ENCODE measurements at regions not wholly inside any gene's neighbourhood (a gene's known extent, or its start where the extent isn't known, plus 50 kb on each side); places are given as distances from the start of the nearest gene placed in this dataset.
A peak's percentile ranks its signal among the peaks of the same experiment; 100 is the strongest.

DNA sequence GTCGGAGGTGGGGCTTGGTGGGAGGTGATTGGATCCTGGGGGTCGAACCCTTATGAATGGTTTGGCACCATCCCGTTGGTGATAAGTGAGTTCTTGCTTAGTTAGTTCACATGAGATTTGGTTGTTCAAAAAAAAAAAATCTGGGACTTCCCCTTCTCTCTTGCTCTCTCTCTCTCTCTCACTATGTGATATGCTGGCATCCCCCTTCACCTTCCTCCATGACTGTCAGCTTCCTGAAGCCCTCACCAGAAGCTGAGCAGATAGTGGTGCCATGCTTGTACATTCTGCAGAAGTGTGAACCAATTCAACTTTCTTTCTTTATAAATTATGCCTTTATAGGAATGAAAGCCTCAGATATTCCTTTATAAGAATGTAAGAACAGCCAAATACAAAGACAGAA is 269.7 kb upstream of the APCDD1 start:
- Histone ChIP-seq H3K27me3 (ENCODE audit: control insufficient read depth, insufficient read depth) (no peaks in the 10 kb centered on the region), H3K27ac (ENCODE audit: low read length) (no peak overlapping the region), H3K4me3 (ENCODE audit: low read length) (no peak overlapping the region), H3K4me1 (ENCODE audit: control insufficient read depth, insufficient read depth, low read length) (no peaks in the 10 kb centered on the region), H3K9me3 (ENCODE audit: control insufficient read depth, low read length) (no peaks in the 10 kb centered on the region)
- intact Hi-C loops (cut with DNase I): no loop called here
- no peak for DNase-seq
- WGBS: 80% methylated on average over 3 of the region's 3 CpGs
- no peak for ATAC-seq

DNA sequence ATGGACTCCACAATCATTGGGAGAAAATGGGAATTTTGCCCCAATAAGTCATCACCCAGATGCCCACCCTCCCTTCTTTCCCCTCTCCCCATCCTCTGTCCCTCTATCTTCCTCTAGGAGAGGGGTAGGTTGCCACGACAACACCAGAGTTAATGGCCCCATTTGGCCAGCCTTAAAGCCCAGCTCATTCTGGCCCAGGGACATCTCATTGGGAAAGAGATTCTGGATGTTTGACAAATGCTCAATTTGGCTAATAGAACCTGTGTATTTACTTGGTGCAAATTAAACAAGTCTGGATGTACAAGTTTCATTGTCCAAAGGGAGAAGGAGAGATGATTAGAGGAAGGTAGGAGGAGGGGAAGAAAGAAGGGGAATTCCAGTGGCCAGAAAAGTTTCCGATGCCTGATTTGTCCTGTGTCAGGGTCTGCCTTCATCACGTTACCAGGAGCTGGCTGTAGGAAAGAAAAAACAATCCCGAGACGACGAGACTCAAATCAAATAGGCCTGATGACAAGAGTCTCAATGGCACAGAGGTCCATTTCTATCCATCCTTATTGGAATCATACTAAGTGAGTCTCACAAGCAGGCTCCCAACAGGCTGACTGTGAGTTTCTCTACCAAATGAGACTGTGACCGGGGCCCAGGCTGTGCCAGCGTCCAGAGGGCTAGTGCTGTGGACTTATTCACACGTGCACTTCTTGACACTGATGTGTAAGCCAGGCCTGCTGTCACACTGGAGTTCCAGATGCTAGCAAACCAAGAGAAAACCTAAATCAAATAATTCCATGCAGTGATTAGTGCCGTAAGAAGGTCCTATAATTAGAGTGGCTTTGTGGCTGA is 265.2 kb upstream of the APCDD1 start:
- 56% methylated on average over 10 of the region's 10 CpGs for WGBS

DNA sequence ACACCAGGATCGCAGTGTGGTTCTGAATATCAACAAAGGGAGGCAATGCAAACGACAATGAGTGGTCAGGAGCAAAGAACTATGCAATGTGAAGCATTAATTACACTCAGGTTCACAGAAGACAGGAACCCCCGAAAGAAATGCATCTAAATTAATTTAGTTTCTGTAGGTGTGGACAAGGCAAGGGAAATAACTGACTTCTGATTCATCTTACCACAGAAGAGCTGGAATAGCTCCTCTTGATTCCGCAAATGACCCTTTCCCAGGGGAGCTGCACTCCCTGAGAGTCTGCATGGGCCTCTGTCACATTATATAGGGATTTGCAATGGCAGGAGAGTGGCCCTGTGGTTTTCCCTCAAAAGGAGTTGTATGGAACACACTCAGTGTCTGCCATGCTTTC is 263.9 kb upstream of the APCDD1 start:
- no peak overlapping the region for H3K27ac ChIP-seq (ENCODE audit: low read length)
- intact Hi-C loops (cut with DNase I): no loop called here
- DNase-seq (no peak), ATAC-seq (no peak)
- no peaks in the 10 kb centered on the region for H3K9me3 ChIP-seq (ENCODE audit: control insufficient read depth, low read length)
- H3K27me3 ChIP-seq (ENCODE audit: control insufficient read depth, insufficient read depth): no peaks in the 10 kb centered on the region
- no peak overlapping the region for H3K4me3 ChIP-seq (ENCODE audit: low read length)
- no peaks in the 10 kb centered on the region for H3K4me1 ChIP-seq (ENCODE audit: control insufficient read depth, insufficient read depth, low read length)
- 94% methylated on average over 4 of the region's 4 CpGs for WGBS

More for the DNA sequence above, 265.2 kb upstream of the APCDD1 start:
- DNase-seq (peak; percentile 49 to 88 (median 87)), ATAC-seq (peak; percentile 69 to 94)
- Histone ChIP-seq H3K27me3 (ENCODE audit: control insufficient read depth, insufficient read depth) (no peaks in the 10 kb centered on the region), H3K27ac (ENCODE audit: low read length) (no peak overlapping the region), H3K4me1 (ENCODE audit: control insufficient read depth, insufficient read depth, low read length) (no peaks in the 10 kb centered on the region), H3K4me3 (ENCODE audit: low read length) (no peak overlapping the region), H3K9me3 (ENCODE audit: control insufficient read depth, low read length) (no peaks in the 10 kb centered on the region)
- intact Hi-C loops (cut with DNase I): no loop called here

DNA sequence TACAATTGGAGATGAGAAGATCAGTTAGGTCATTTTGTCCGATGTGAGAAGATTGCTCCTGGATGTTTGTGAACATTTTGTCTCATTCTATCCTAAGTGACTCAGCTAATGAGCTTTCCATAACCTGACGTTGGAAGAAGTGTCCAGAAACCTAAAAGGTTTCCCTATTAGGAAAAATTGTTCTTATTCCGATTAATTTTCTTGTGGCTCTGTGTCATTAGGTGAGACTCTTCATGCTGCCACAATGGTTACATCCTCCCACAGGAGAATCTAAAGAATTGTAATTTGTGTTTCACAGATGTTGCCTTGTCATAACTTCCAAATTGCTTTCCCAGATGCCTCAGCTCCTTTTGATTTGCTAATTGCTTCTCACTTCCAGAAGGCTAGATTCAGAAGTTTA is 261.0 kb upstream of the APCDD1 start:
- intact Hi-C loops (cut with DNase I): no loop called here
- Histone ChIP-seq H3K4me3 (ENCODE audit: low read length) (no peak overlapping the region), H3K27me3 (ENCODE audit: control insufficient read depth, insufficient read depth) (no peaks in the 10 kb centered on the region), H3K9me3 (ENCODE audit: control insufficient read depth, low read length) (no peaks in the 10 kb centered on the region), H3K4me1 (ENCODE audit: control insufficient read depth, insufficient read depth, low read length) (no peaks in the 10 kb centered on the region), H3K27ac (ENCODE audit: low read length) (no peak overlapping the region)
- 68% methylated on average over 3 of the region's 3 CpGs for WGBS
- no peak for ATAC-seq
- no peak for DNase-seq

DNA sequence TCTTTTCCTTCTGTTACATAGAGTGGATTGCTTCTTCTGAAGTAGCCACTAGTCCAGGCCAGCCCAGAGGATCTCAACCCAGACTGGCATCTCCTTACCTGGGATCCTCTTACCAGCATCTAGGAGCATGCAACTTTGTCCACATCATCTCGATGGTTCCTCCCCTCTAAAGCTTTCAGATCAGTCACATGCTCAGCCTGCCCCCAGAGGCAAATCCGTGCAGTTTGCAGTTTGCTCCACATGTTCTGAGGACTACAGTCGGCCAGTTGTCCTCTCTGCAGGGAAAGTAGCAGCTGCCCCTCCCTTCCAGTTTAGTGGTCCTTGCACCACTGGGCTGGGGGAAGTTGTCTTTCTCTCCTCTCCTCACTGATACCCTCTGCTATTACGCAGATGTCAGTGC is 259.8 kb upstream of the APCDD1 start:
- Histone ChIP-seq H3K4me1 (ENCODE audit: control insufficient read depth, insufficient read depth, low read length) (no peaks in the 10 kb centered on the region), H3K9me3 (ENCODE audit: control insufficient read depth, low read length) (no peaks in the 10 kb centered on the region), H3K27me3 (ENCODE audit: control insufficient read depth, insufficient read depth) (no peaks in the 10 kb centered on the region), H3K4me3 (ENCODE audit: low read length) (no peak overlapping the region), H3K27ac (ENCODE audit: low read length) (no peak overlapping the region)
- intact Hi-C loops (cut with DNase I): no loop called here
- DNase-seq (peak in 1 of 3 donors; percentile 36), ATAC-seq (peak in 1 of 2 donors; percentile 14)
- WGBS: 57% methylated on average over 4 of the region's 4 CpGs

DNA sequence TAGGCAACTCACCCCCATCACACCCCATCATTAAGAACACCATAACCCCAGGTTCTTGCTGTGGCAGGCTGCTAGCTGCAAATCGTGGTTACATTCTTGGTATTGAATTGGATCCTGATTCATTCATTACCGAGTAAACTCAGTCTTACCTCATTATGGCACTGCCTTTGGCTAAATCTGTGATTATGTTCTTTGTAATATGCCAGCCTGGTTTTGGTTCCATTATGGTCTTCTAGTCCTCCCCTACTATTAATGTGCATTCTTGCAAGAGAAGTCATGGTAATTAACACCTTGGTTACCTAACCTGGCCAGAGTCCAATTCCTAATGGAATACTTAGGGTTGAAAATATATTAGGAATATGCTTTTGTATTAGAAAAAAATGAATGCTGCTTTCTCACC is 258.9 kb upstream of the APCDD1 start:
- ATAC-seq (no peak), DNase-seq (no peak)
- H3K27ac ChIP-seq (ENCODE audit: low read length): no peak overlapping the region
- H3K4me1 ChIP-seq (ENCODE audit: control insufficient read depth, insufficient read depth, low read length): no peaks in the 10 kb centered on the region
- H3K4me3 ChIP-seq (ENCODE audit: low read length): no peak overlapping the region
- intact Hi-C loops (cut with DNase I): no loop called here
- H3K27me3 ChIP-seq (ENCODE audit: control insufficient read depth, insufficient read depth): no peaks in the 10 kb centered on the region
- H3K9me3 ChIP-seq (ENCODE audit: control insufficient read depth, low read length): no peaks in the 10 kb centered on the region
- WGBS: 88% methylated on average over 2 of the region's 2 CpGs

DNA sequence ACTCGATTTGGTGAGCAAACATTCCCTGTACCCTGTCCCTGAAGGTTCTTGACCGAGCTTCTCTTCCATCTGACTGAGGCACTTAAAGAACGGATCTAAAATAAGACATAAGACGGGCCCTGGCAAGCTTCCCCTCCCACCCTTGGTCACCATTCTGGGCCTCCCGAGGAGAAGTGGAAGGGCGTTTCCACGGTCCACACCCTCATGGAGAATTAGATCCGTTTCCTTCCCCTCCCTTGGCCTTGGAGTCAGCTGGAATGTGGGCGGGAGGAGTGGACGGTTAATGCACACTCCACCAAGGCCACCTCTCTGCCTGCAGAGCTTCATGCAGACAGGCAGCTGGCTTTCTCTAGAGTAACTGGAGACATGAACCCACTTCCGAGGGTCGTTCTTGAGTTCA is 257.3 kb upstream of the APCDD1 start:
- DNase-seq (peak in 2 of 3 donors; percentile 56 to 64), ATAC-seq (peak; percentile 47 to 90)
- intact Hi-C loops (cut with DNase I): no loop called here
- no peak overlapping the region for H3K27ac ChIP-seq (ENCODE audit: low read length)
- H3K4me3 ChIP-seq (ENCODE audit: low read length): no peak overlapping the region
- WGBS: 65% methylated on average over 12 of the region's 12 CpGs
- H3K9me3 ChIP-seq (ENCODE audit: control insufficient read depth, low read length): no peaks in the 10 kb centered on the region
- no peaks in the 10 kb centered on the region for H3K27me3 ChIP-seq (ENCODE audit: control insufficient read depth, insufficient read depth)
- no peaks in the 10 kb centered on the region for H3K4me1 ChIP-seq (ENCODE audit: control insufficient read depth, insufficient read depth, low read length)

DNA sequence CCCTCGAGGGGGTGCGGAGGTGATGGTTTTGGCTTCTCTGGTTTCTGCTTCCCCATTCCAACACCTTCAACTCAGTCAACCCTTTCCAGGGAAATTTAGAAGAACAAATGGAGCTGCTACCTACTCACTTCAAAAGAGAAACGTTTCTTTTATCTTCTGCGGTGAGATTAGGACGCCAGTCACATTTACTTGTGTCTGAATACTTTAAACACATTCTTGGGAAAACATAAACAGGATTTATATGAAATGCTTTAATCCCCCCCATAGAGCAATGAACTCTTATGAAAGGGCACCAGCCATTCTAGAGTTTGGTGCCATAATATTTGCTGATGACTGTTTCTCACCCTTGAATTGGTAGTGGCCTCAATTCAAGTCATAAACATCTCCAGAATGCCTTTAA is 253.2 kb upstream of the APCDD1 start:
- ATAC-seq: no peak
- DNase-seq: no peak
- Histone ChIP-seq H3K4me1 (ENCODE audit: control insufficient read depth, insufficient read depth, low read length) (no peaks in the 10 kb centered on the region), H3K27me3 (ENCODE audit: control insufficient read depth, insufficient read depth) (no peaks in the 10 kb centered on the region), H3K4me3 (ENCODE audit: low read length) (no peak overlapping the region), H3K9me3 (ENCODE audit: control insufficient read depth, low read length) (no peaks in the 10 kb centered on the region), H3K27ac (ENCODE audit: low read length) (no peak overlapping the region)
- intact Hi-C loops (cut with DNase I): loop anchor here in 1 of 4 donors (10.0 kb wide), 1 partner anchor 64 kb away; no protein-coding TSS in a partner anchor
- WGBS: 69% methylated on average over 5 of the region's 5 CpGs

DNA sequence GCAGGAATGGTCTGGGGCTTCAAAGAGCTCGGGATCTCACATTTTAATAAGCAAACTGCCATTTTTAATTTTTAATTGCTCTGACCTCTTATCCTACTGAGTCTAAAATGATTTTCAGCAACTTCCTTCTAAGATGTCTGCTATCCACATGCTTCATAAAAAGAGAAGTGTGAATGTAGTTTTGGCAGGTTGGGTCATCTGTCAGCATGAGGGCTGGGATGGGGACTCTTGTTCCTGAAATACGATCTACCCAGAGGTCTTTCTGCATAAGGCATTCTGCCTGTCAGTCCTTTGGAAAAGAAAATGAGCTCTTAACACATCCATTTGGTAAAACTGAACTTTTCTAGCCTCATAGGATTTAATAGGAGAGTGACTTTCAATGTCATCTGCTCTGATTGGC is 252.8 kb upstream of the APCDD1 start:
- Histone ChIP-seq H3K9me3 (ENCODE audit: control insufficient read depth, low read length) (no peaks in the 10 kb centered on the region), H3K4me1 (ENCODE audit: control insufficient read depth, insufficient read depth, low read length) (no peaks in the 10 kb centered on the region), H3K27ac (ENCODE audit: low read length) (no peak overlapping the region), H3K27me3 (ENCODE audit: control insufficient read depth, insufficient read depth) (no peaks in the 10 kb centered on the region), H3K4me3 (ENCODE audit: low read length) (no peak overlapping the region)
- no peak for ATAC-seq
- no peak for DNase-seq
- intact Hi-C loops (cut with DNase I): loop anchor here in 1 of 4 donors (10.0 kb wide), 1 partner anchor 63 kb away; no protein-coding TSS in a partner anchor
- WGBS: 76% methylated on average over 2 of the region's 2 CpGs

DNA sequence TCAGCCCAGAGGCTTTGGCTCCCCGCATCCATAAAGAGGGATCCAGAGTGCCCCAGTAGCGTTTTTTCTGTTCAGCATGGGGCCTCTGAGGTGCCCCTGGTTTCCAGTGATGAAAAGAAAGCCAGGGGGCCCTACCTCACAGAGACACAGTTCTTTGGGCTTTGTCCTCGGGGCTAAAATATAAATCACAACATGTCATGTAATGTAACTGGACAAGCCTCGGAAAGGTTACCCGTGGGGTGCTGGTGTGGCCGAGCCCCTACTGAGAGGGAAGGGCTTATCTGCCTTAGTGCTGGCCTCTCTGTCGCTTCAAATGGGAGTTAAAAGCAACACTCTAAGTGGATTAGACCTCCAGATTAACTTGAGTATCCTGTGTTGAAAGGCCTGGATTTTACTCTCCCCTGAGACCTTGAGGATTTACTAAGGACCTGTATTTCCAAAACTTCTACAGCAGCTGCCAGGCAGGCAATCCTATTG is 251.6 kb upstream of the APCDD1 start:
- no peak overlapping the region for H3K27ac ChIP-seq (ENCODE audit: low read length)
- H3K4me3 ChIP-seq (ENCODE audit: low read length): no peak overlapping the region
- H3K9me3 ChIP-seq (ENCODE audit: control insufficient read depth, low read length): no peaks in the 10 kb centered on the region
- H3K27me3 ChIP-seq (ENCODE audit: control insufficient read depth, insufficient read depth): no peaks in the 10 kb centered on the region
- intact Hi-C loops (cut with DNase I): loop anchor here in 1 of 4 donors (10.0 kb wide), 1 partner anchor 62 kb away; no protein-coding TSS in a partner anchor
- 78% methylated on average over 7 of the region's 7 CpGs for WGBS
- DNase-seq: no peak
- no peak for ATAC-seq
- H3K4me1 ChIP-seq (ENCODE audit: control insufficient read depth, insufficient read depth, low read length): peaks cover 2% of the 10 kb centered on the region

DNA sequence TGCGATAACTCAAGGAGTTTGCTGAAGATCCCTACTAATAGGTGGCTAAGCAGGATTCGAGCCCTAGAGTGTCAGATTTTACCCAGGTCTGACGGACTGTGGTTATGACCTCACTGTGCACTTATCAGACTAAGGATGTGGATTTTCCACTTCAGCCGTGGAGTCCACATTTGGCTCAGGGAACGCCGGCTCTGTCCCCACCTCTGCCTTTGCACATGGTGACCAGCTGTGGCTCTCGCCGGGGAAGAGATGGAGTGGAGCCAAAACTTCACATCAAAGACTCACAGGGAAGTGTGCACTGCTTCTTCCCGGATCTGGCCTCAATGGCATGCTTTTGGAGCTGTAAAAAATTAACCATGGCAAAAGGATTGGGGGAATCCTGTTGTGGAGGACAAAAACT is 249.3 kb upstream of the APCDD1 start:
- ATAC-seq (peak in 1 of 2 donors; percentile 85), DNase-seq (peak in 2 of 3 donors; percentile 42 to 62)
- 48% methylated on average over 9 of the region's 9 CpGs for WGBS
- no peak overlapping the region for H3K27ac ChIP-seq (ENCODE audit: low read length)
- intact Hi-C loops (cut with DNase I): loop anchor here in 1 of 4 donors (10.0 kb wide), 1 partner anchor 60 kb away; no protein-coding TSS in a partner anchor
- no peaks in the 10 kb centered on the region for H3K27me3 ChIP-seq (ENCODE audit: control insufficient read depth, insufficient read depth)
- no peaks in the 10 kb centered on the region for H3K9me3 ChIP-seq (ENCODE audit: control insufficient read depth, low read length)
- no peak overlapping the region for H3K4me3 ChIP-seq (ENCODE audit: low read length)
- peaks cover 6% of the 10 kb centered on the region for H3K4me1 ChIP-seq (ENCODE audit: control insufficient read depth, insufficient read depth, low read length)

Data from right cardiac atrium (tissue), 5 donors.